ENCODE measurements at regions not wholly inside any gene's neighbourhood (a gene's known extent, or its start where the extent isn't known, plus 50 kb on each side); places are given as distances from the start of the nearest gene placed in this dataset.

DNA sequence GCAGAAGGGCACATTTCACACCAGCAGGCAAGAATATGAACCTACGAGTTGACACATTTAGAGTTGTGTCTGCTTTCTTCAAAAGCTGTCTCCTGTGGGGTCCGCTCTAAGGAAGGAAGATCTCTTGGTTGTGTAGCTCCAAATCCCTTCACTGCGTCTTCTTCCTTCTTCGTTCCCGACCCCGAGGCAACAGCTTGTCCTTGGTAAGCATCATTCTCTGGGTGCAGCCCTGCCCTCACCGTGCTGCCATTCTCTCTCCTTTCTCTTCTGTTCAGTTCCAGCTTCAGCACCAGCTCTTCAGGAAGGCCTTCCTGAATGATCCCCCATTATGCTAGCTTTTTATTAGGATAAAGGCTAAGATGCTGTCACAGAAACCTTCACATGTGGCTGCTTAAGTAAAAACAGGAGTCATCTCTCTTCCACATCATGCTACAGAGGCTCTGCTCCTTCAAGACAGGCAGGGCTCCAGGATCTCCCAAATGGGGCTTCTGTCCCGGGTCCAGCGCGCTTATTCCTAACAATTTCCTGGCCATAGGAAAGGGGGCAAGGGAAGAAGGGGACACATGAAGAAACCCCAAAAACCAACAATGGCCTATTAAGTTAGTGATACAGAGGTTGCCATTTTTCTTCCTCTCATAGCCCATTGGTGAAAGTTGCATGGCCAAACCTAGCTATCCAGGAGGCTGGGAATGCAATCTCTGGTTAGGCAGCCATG is 52.2 kb upstream of the SHH start:
- TF ChIP-seq, protein P1, sequence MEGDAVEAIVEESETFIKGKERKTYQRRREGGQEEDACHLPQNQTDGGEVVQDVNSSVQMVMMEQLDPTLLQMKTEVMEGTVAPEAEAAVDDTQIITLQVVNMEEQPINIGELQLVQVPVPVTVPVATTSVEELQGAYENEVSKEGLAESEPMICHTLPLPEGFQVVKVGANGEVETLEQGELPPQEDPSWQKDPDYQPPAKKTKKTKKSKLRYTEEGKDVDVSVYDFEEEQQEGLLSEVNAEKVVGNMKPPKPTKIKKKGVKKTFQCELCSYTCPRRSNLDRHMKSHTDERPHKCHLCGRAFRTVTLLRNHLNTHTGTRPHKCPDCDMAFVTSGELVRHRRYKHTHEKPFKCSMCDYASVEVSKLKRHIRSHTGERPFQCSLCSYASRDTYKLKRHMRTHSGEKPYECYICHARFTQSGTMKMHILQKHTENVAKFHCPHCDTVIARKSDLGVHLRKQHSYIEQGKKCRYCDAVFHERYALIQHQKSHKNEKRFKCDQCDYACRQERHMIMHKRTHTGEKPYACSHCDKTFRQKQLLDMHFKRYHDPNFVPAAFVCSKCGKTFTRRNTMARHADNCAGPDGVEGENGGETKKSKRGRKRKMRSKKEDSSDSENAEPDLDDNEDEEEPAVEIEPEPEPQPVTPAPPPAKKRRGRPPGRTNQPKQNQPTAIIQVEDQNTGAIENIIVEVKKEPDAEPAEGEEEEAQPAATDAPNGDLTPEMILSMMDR (IDR thresholded peaks at IDR 0.05): no peak
- TF ChIP-seq EP300 (IDR thresholded peaks at IDR 0.05) (no peak), POLR2A (IDR thresholded peaks at IDR 0.05) (no peak)

Data from ovary (tissue), 3 donors.